AG09309 (cell line): ENCODE measurements at regions not wholly inside any gene's neighbourhood (a gene's known extent, or its start where the extent isn't known, plus 50 kb on each side); places are given as distances from the start of the nearest gene placed in this dataset.
A peak's percentile ranks its signal among the peaks of the same experiment; 100 is the strongest.

ENCODE experiments used
- DNase-seq: peaks from one replicate; pipeline ENCODE4 v3.0.0-alpha.2; 2010; ENCODE audit warnings: low read depth
- H3K4me3 ChIP-seq: 2 replicates; pipeline ENCODE4 v1.5.1; 2011; ENCODE audit warnings: mild to moderate bottlenecking, low read depth, low read length, moderate library complexity; ENCODE audit not compliant: control insufficient read depth
- CTCF ChIP-seq: IDR thresholded peaks from 2 replicates; pipeline ENCODE4 v1.5.1; 2011; ENCODE audit warnings: mild to moderate bottlenecking, low read depth, low read length, inconsistent platforms; ENCODE audit not compliant: insufficient read depth, control insufficient read depth; ENCODE audit errors: missing control alignments

- no peak overlapping the region for H3K4me3 ChIP-seq
- no peak for DNase-seq
- no peak for TF ChIP-seq CTCF
Measured at GRCh38 chr18:57915248-57915647, 112.1 kb upstream of the ATP8B1 start.

- no peak overlapping the region for H3K4me3 ChIP-seq
- no peak for TF ChIP-seq CTCF
- DNase-seq, result no peak
Measured at GRCh38 chr18:57913686-57914085, 110.6 kb upstream of the ATP8B1 start.

GRCh38 chr18:57910817-57911216 is 107.7 kb upstream of the ATP8B1 start:
- no peak overlapping the region for H3K4me3 ChIP-seq
- TF ChIP-seq CTCF, result peak; percentile 35
- DNase-seq, result no peak

GRCh38 chr18:57910134-57910533 is 107.0 kb upstream of the ATP8B1 start:
- DNase-seq, result no peak
- TF ChIP-seq CTCF, result no peak
- H3K4me3 ChIP-seq, result no peak overlapping the region

GRCh38 chr18:57909620-57910019 is 106.5 kb upstream of the ATP8B1 start:
- no peak for TF ChIP-seq CTCF
- no peak overlapping the region for H3K4me3 ChIP-seq
- no peak for DNase-seq

GRCh38 chr18:57908092-57908491 is 105.0 kb upstream of the ATP8B1 start:
- DNase-seq, result no peak
- no peak for TF ChIP-seq CTCF
- H3K4me3 ChIP-seq, result no peak overlapping the region

GRCh38 chr18:57907550-57907949 is 104.4 kb upstream of the ATP8B1 start:
- DNase-seq, result no peak
- H3K4me3 ChIP-seq, result no peak overlapping the region
- TF ChIP-seq CTCF, result no peak
